ENCODE measurements at regions not wholly inside any gene's neighbourhood (a gene's known extent, or its start where the extent isn't known, plus 50 kb on each side); places are given as distances from the start of the nearest gene placed in this dataset.

DNA sequence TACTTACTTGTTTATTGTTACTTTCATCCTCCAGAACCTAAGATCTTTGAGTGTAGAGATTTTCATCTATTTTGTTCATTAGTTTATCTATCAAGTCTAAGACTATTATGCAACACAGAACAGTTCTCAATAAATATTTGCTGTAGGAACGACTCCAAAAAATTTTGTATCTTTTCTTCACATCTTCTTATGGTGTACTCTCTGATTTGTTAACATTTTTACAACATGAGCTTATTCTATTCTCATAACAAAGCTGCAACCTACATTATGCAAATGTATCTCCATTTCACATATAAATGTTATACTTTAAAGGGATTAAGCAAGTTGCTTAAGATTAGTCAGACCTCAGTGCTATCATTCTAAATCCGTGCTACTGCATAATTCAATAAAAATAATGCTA, 514.2 kb upstream of the ZP4 start:
- Histone ChIP-seq H3K4me3 (no peak overlapping the region), H3K27ac (no peak overlapping the region), H3K27me3 (no peaks in the 10 kb centered on the region), H3K9me3 (no peaks in the 10 kb centered on the region), H3K36me3 (no peaks in the 10 kb centered on the region), H3K4me1 (no peaks in the 10 kb centered on the region)
- no peak for ATAC-seq
- intact Hi-C loops (cut with DNase I), result no loop called here
- TF ChIP-seq, protein P1, sequence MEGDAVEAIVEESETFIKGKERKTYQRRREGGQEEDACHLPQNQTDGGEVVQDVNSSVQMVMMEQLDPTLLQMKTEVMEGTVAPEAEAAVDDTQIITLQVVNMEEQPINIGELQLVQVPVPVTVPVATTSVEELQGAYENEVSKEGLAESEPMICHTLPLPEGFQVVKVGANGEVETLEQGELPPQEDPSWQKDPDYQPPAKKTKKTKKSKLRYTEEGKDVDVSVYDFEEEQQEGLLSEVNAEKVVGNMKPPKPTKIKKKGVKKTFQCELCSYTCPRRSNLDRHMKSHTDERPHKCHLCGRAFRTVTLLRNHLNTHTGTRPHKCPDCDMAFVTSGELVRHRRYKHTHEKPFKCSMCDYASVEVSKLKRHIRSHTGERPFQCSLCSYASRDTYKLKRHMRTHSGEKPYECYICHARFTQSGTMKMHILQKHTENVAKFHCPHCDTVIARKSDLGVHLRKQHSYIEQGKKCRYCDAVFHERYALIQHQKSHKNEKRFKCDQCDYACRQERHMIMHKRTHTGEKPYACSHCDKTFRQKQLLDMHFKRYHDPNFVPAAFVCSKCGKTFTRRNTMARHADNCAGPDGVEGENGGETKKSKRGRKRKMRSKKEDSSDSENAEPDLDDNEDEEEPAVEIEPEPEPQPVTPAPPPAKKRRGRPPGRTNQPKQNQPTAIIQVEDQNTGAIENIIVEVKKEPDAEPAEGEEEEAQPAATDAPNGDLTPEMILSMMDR (IDR thresholded peaks at IDR 0.05), result no peak
- DNase-seq, result no peak
- 66 to 80% methylated on average over 2 of the region's 2 CpGs for WGBS, 2 donors

DNA sequence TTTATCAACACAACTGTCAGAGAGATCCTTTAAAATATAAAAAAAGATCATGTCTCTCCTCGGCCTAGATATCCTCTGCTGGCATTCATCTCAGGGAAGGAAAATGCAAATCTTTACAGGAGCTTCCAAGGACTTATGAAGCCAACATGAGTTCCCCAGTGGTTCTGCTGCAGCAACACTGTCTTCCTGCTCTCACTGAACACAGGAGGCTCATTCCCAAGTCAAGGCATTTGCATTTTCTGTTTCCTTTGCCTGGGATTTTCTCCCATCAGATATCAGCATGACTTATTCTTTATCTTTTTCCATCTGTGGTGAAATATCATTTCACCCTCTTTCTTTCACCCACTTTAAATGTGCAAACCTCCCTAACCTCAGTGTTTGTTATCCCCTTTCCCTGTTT, 513.8 kb upstream of the ZP4 start:
- no peaks in the 10 kb centered on the region for H3K27me3 ChIP-seq
- H3K9me3 ChIP-seq, result no peaks in the 10 kb centered on the region
- DNase-seq (no peak), ATAC-seq (no peak)
- H3K27ac ChIP-seq, result no peak overlapping the region
- WGBS, 2 donors, result 25 to 33% methylated on average over 1 of the region's 1 CpG
- TF ChIP-seq, protein P1 (IDR thresholded peaks at IDR 0.05), result no peak
- intact Hi-C loops (cut with DNase I), result no loop called here
- H3K4me1 ChIP-seq, result no peaks in the 10 kb centered on the region
- H3K36me3 ChIP-seq, result no peaks in the 10 kb centered on the region
- H3K4me3 ChIP-seq, result no peak overlapping the region

DNA sequence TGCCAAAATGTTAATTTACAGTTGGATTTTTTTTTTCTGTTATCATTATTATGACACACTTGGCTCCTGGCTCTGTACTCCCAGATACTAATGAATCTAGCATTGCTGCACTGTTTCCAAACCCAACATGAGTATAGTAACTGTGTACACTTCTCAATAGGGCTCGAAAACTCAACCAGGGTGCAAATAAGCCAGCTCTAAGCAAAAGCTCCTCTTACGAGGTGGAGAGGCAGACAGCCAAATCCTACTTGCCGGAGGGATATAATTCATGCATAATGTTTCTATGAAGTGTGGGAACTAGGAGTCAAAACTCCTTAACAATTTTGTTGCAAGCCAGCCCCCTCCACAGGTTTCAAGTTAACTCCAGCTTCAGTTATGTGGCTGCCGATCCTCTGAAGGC, 510.4 kb upstream of the ZP4 start:
- WGBS, 2 donors, result 61 to 72% methylated on average over 4 of the region's 4 CpGs
- no peak overlapping the region for H3K4me3 ChIP-seq
- no peaks in the 10 kb centered on the region for H3K36me3 ChIP-seq

DNA sequence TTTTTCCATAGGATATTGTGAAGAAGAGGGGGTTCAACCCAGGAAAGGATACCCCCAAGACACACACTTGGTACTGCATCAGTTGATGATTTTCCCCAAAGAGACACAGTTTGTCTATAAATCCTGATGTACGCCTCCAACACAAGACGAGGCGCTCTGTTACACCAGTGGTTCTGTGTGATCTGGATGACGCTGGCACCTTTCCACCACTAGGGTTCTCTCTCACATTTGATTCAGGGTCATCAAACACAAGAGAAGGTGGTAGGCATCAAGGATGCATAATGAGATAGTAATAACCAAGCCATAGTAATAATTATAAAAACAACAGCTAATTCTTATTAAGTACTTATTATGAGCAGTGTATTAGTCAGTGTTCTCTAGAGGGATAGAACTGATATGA, 508.8 kb upstream of the ZP4 start:
- DNase-seq (no peak), ATAC-seq (no peak)
- Histone ChIP-seq H3K27me3 (no peaks in the 10 kb centered on the region), H3K4me3 (no peak overlapping the region), H3K27ac (no peak overlapping the region), H3K4me1 (no peaks in the 10 kb centered on the region), H3K36me3 (no peaks in the 10 kb centered on the region), H3K9me3 (peaks cover 0 to 5% (median 0%) of the 10 kb centered on the region in 11 donors)
- 84 to 88% methylated on average over 4 of the region's 4 CpGs for WGBS, 2 donors
- TF ChIP-seq, protein P1 (IDR thresholded peaks at IDR 0.05), result no peak
- intact Hi-C loops (cut with DNase I), result no loop called here

More for the DNA sequence above, 510.4 kb upstream of the ZP4 start:
- ATAC-seq, result no peak
- TF ChIP-seq, protein P1 (IDR thresholded peaks at IDR 0.05), result no peak
- Histone ChIP-seq H3K9me3 (peaks cover 0 to 5% (median 0%) of the 10 kb centered on the region in 11 donors), H3K4me1 (no peaks in the 10 kb centered on the region), H3K27me3 (no peaks in the 10 kb centered on the region), H3K27ac (no peak overlapping the region)
- no peak for DNase-seq
- intact Hi-C loops (cut with DNase I), result no loop called here

DNA sequence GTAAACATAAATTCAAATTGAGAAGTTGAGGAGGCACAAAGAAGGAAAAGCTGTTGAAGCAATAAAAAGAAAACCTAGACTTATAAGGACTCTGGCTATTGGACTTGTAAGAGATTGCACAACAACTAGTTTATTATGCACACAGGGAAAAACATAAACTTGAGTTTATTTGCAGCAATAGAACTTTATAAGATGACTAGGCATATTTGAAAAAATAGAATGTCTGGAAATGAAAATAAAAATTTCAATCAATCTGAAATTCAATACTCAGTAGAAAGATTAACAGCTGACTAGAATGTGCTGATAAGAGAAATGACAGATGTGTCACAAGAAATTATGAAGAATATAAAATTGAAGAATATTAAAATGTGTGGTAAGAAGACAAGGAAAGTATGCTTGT, 505.4 kb upstream of the ZP4 start:
- TF ChIP-seq, protein P1 (IDR thresholded peaks at IDR 0.05), result no peak
- Histone ChIP-seq H3K9me3 (peaks cover 0 to 5% (median 0%) of the 10 kb centered on the region in 11 donors), H3K27me3 (no peaks in the 10 kb centered on the region), H3K4me1 (no peaks in the 10 kb centered on the region), H3K27ac (no peak overlapping the region), H3K36me3 (no peaks in the 10 kb centered on the region), H3K4me3 (no peak overlapping the region)
- DNase-seq, result no peak
- intact Hi-C loops (cut with DNase I), result no loop called here
- no peak for ATAC-seq

Data from heart right ventricle (tissue), 16 donors.